ENCODE measurements at regions not wholly inside any gene's neighbourhood (a gene's known extent, or its start where the extent isn't known, plus 50 kb on each side); places are given as distances from the start of the nearest gene placed in this dataset.

DNA sequence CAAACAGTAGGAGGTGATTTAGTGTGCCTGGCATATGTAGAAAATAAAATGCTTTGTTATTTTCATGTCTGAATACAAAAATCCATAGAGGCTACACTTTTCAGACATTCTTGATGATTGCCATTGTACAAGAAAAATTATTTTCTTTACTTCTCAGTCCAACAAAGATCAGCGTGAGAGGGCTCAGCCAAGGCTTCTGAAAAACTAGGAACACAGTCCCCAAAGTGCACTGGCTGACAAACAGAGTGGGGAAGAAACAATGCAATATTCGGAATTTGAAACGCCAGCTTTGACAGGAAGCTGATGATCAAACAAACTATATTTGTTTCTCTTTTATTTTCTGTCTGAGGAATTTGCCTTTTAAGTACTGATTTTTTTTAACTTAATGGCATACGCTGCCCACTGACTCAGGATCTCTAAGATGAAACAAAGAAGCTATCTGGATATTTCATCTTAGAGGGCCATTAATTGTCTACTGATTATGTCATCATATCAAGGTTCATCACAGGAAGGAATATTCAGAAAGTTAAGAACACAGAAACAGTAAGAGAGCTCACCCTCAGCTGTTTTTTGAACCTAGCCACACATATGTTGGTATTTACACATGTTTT lies 197.0 kb upstream of the INHBA start:
- TF ChIP-seq, protein P1, sequence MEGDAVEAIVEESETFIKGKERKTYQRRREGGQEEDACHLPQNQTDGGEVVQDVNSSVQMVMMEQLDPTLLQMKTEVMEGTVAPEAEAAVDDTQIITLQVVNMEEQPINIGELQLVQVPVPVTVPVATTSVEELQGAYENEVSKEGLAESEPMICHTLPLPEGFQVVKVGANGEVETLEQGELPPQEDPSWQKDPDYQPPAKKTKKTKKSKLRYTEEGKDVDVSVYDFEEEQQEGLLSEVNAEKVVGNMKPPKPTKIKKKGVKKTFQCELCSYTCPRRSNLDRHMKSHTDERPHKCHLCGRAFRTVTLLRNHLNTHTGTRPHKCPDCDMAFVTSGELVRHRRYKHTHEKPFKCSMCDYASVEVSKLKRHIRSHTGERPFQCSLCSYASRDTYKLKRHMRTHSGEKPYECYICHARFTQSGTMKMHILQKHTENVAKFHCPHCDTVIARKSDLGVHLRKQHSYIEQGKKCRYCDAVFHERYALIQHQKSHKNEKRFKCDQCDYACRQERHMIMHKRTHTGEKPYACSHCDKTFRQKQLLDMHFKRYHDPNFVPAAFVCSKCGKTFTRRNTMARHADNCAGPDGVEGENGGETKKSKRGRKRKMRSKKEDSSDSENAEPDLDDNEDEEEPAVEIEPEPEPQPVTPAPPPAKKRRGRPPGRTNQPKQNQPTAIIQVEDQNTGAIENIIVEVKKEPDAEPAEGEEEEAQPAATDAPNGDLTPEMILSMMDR (IDR thresholded peaks at IDR 0.05): no peak
- no peak for TF ChIP-seq POLR2A (IDR thresholded peaks at IDR 0.05)
